VCaP (cell line): ENCODE measurements at regions not wholly inside any gene's neighbourhood (a gene's known extent, or its start where the extent isn't known, plus 50 kb on each side); places are given as distances from the start of the nearest gene placed in this dataset.

ENCODE experiments used
- H3K27ac ChIP-seq: fragments of 450-650 bp; 2 replicates; pipeline ENCODE4 v1.5.1; 2017
- CTCF ChIP-seq: fragments of 450-650 bp; conservative IDR thresholded peaks from 2 replicates; pipeline ENCODE4 v1.5.1; 2017; ENCODE audit warnings: mild to moderate bottlenecking, moderate library complexity

GRCh38 chr20:63080411-63080810 is 73.6 kb upstream of the BHLHE23 start:
- no peak overlapping the region for H3K27ac ChIP-seq
- TF ChIP-seq CTCF: no peak

DNA sequence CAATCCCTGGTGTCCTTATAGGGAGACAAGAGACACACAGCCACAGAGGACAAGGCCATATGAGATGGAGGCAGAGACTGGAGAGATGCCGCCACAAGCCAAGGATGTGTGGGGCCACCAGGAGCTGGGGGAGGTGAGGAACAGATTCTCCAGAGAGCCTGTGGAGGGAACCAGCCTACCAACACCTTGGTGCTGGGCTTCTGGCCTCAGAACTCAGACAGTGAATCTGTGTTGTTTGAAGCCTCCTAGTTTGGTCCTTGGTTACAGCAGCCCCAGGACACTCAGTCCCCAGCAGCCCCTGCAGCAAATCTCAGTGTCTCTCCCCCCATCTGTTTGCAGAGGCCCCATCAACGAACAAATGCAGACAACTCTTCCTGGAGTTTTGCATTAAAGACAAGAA is 73.2 kb upstream of the BHLHE23 start:
- H3K27ac ChIP-seq: no peak overlapping the region
- TF ChIP-seq CTCF: no peak

- no peak overlapping the region for H3K27ac ChIP-seq
- TF ChIP-seq CTCF: no peak
These were observed 70.9 kb upstream of the BHLHE23 start for GRCh38 chr20:63077705-63078104.

- H3K27ac ChIP-seq: no peak overlapping the region
- TF ChIP-seq CTCF: no peak
These were observed 69.7 kb upstream of the BHLHE23 start for GRCh38 chr20:63076421-63076820.

- no peak overlapping the region for H3K27ac ChIP-seq
- no peak for TF ChIP-seq CTCF
These were observed 67.9 kb upstream of the BHLHE23 start for GRCh38 chr20:63074631-63075030.

- no peak overlapping the region for H3K27ac ChIP-seq
- no peak for TF ChIP-seq CTCF
These were observed 67.4 kb upstream of the BHLHE23 start for GRCh38 chr20:63074182-63074581.

GRCh38 chr20:63073738-63074065 is 66.9 kb upstream of the BHLHE23 start:
- no peak overlapping the region for H3K27ac ChIP-seq
- no peak for TF ChIP-seq CTCF
